ENCODE measurements at regions not wholly inside any gene's neighbourhood (a gene's known extent, or its start where the extent isn't known, plus 50 kb on each side); places are given as distances from the start of the nearest gene placed in this dataset.

DNA sequence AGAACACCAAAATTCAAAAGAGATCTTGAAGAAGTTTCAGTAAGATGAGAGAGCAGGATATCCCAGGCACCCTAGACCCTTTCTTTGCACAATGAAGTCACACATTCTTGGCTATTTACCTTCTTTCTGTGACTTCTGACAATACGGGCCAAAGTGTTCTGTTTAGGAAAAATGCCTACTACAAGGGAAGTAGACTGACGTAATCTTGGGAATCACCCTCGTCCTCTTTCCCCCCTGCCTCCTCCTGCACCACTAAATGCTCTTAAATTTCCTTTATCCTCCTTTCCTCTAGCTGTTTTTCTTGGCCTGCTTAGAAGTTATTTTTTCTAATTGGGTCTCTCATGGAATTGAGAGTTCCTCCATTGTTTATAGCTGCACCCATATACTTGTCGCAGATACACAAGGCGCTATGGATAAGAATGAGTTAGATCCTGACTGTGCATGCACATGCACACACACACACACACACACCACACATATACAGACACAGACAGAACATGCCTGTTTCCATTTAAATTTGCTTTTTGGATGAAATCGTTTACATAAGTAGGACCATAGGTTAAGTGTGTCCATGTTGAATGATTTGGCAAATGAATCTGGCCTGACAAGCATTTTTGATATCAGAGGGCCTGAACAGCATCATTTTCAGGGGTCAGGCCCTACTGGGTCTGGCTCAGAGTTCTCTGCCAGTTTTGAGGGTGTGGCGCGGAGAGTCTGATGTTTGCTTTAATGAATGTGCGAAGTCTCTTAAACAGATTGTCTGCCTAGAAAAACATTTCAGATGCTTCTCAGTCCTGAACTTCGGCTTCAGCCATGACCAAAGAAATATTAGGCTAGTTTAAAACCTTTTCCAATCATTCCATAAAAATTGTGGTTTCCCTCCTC, 131.9 kb upstream of the NT5C1B start:
- TF ChIP-seq, protein P1, sequence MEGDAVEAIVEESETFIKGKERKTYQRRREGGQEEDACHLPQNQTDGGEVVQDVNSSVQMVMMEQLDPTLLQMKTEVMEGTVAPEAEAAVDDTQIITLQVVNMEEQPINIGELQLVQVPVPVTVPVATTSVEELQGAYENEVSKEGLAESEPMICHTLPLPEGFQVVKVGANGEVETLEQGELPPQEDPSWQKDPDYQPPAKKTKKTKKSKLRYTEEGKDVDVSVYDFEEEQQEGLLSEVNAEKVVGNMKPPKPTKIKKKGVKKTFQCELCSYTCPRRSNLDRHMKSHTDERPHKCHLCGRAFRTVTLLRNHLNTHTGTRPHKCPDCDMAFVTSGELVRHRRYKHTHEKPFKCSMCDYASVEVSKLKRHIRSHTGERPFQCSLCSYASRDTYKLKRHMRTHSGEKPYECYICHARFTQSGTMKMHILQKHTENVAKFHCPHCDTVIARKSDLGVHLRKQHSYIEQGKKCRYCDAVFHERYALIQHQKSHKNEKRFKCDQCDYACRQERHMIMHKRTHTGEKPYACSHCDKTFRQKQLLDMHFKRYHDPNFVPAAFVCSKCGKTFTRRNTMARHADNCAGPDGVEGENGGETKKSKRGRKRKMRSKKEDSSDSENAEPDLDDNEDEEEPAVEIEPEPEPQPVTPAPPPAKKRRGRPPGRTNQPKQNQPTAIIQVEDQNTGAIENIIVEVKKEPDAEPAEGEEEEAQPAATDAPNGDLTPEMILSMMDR (IDR thresholded peaks at IDR 0.05; ENCODE audit: low read depth, low read length), result no peak
- TF ChIP-seq EZH2phosphoT487 (IDR thresholded peaks at IDR 0.05; ENCODE audit: low read depth), result no peak
